ENCODE measurements at regions not wholly inside any gene's neighbourhood (a gene's known extent, or its start where the extent isn't known, plus 50 kb on each side); places are given as distances from the start of the nearest gene placed in this dataset.
A peak's percentile ranks its signal among the peaks of the same experiment; 100 is the strongest.

DNA sequence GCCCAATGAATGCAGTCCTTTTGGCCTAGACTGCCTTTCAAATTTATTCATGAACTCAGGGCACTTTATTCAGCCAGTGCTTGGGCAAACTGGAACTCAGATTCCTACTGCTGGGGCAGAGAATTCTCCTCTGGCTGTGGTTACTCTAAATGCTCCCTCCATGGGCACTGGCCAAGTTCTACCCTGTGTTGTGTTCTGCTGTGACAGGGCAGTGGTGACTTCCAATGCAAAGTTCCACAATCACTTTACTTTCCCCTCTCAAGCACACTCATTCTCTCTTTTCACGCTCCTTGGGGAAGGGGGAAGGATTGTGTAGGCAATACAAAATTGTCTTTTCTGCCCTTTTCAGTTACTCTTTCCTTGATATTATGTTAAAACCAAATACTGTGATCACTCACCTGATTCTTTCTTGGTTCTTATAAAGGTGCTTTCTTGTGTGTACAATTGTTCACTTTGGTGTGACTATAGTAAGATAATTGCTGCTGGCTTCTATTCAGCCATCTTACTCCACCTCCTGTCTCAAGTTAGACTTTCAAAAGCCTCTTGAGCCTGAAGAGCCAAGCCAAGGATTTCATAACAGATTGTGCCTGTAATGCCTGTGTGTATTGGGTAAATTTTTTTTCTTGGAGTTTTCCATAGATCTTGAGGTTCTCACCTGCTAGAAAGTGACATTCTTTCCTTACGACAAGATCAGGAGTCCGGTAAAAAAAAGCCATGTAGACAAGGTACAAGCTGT, 1078.6 kb downstream of the FAM133A start:
- Histone ChIP-seq H3K36me3 (ENCODE audit: insufficient read depth) (no peaks in the 10 kb centered on the region), H3K27me3 (ENCODE audit: insufficient read depth) (no peaks in the 10 kb centered on the region), H3K4me3 (no peak overlapping the region), H3F3A (replicated peaks; ENCODE audit: low read depth) (no peaks in the 10 kb centered on the region), H3K27ac (ENCODE audit: low read depth) (no peak overlapping the region), H3K4me2 (no peak overlapping the region), H3K4me1 (ENCODE audit: insufficient read depth) (peaks cover 9% of the 10 kb centered on the region; the same call in 1 of the 2 replicates), H3K79me2 (replicated peaks; ENCODE audit: insufficient read depth) (peaks cover 19% of the 10 kb centered on the region), H4K20me1 (replicated peaks; ENCODE audit: insufficient read depth) (no peaks in the 10 kb centered on the region), H3K9me2 (ENCODE audit: insufficient read depth) (0 out of 2 replicates have a peak, but pooled peaks cover under 1% of the 10 kb centered on the region), H2AFZ (no peak overlapping the region)
- Mint-ChIP-seq H3K4me3 (no peak overlapping the region), H3K4me1 (peaks cover 2% of the 10 kb centered on the region; the same call in 2 of the 3 replicates), H3K27me3 (ENCODE audit: insufficient read depth, low read depth, poor library complexity) (no peaks in the 10 kb centered on the region), H3K9me3 (peaks cover 5% of the 10 kb centered on the region; the same call in 2 of the 3 replicates), H3K36me3 (ENCODE audit: low read depth) (no peaks in the 10 kb centered on the region; the same call in 2 of the 3 replicates), H3K27ac (no peak overlapping the region)
- ATAC-seq (no peak), DNase-seq (ENCODE audit: low spot score) (no peak)
- TF ChIP-seq CREB1 (CRISPR knock-in tag; IDR thresholded peaks at IDR 0.05; ENCODE audit: low read depth) (no peak), JUNB (IDR thresholded peaks at IDR 0.05; ENCODE audit: unreplicated experiment) (no peak)

DNA sequence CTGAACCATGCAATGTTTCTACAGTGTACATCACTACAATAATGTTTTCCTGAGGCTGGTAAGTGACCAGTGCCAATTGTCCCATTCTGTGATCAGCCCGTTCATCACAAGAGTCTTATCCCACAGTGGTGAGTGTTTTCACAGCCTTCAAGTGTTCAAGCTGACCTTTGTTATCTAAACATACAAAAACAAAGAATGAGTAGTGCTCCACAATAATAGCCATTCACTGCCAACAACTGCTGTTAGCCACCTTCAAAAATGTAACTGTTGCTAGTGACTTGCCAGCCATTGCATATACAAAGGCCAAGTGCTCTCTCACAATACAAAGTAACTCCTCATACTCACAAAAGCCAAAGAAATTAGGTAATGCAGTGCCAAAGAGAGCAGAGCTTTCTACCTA, 1084.1 kb downstream of the FAM133A start:
- DNase-seq (ENCODE audit: low spot score): peak; percentile 2
- Histone ChIP-seq H3K4me3 (no peak overlapping the region), H4K20me1 (replicated peaks; ENCODE audit: insufficient read depth) (no peaks in the 10 kb centered on the region), H3K79me2 (replicated peaks; ENCODE audit: insufficient read depth) (peaks cover 10% of the 10 kb centered on the region; the same call in 1 of the 2 replicates), H3K4me2 (no peak overlapping the region), H3K4me1 (ENCODE audit: insufficient read depth) (no peaks in the 10 kb centered on the region), H2AFZ (no peak overlapping the region), H3F3A (replicated peaks; ENCODE audit: low read depth) (no peaks in the 10 kb centered on the region), H3K27me3 (ENCODE audit: insufficient read depth) (no peaks in the 10 kb centered on the region), H3K9me2 (ENCODE audit: insufficient read depth) (no peaks in the 10 kb centered on the region), H3K27ac (ENCODE audit: low read depth) (no peak overlapping the region), H3K36me3 (ENCODE audit: insufficient read depth) (no peaks in the 10 kb centered on the region)
- H3K36me3 Mint-ChIP-seq (ENCODE audit: low read depth): no peaks in the 10 kb centered on the region; the same call in 2 of the 3 replicates
- no peak overlapping the region for H3K27ac Mint-ChIP-seq
- no peak for ATAC-seq
- peaks cover 3% of the 10 kb centered on the region; the same call in 2 of the 3 replicates for H3K9me3 Mint-ChIP-seq
- no peak overlapping the region for H3K4me3 Mint-ChIP-seq
- H3K4me1 Mint-ChIP-seq: no peaks in the 10 kb centered on the region
- H3K27me3 Mint-ChIP-seq (ENCODE audit: insufficient read depth, low read depth, poor library complexity): no peaks in the 10 kb centered on the region
- no peak for TF ChIP-seq POLR2AphosphoS5 (IDR thresholded peaks at IDR 0.05; ENCODE audit: low read depth)
- TF ChIP-seq ZNF331 (CRISPR knock-in tag; IDR thresholded peaks at IDR 0.05; ENCODE audit: low read depth): no peak
- TF ChIP-seq NANOG (IDR thresholded peaks at IDR 0.05; ENCODE audit: borderline replicate concordance): no peak
- no peak for TF ChIP-seq CREB1 (CRISPR knock-in tag; IDR thresholded peaks at IDR 0.05; ENCODE audit: low read depth)
- TF ChIP-seq, protein P1, sequence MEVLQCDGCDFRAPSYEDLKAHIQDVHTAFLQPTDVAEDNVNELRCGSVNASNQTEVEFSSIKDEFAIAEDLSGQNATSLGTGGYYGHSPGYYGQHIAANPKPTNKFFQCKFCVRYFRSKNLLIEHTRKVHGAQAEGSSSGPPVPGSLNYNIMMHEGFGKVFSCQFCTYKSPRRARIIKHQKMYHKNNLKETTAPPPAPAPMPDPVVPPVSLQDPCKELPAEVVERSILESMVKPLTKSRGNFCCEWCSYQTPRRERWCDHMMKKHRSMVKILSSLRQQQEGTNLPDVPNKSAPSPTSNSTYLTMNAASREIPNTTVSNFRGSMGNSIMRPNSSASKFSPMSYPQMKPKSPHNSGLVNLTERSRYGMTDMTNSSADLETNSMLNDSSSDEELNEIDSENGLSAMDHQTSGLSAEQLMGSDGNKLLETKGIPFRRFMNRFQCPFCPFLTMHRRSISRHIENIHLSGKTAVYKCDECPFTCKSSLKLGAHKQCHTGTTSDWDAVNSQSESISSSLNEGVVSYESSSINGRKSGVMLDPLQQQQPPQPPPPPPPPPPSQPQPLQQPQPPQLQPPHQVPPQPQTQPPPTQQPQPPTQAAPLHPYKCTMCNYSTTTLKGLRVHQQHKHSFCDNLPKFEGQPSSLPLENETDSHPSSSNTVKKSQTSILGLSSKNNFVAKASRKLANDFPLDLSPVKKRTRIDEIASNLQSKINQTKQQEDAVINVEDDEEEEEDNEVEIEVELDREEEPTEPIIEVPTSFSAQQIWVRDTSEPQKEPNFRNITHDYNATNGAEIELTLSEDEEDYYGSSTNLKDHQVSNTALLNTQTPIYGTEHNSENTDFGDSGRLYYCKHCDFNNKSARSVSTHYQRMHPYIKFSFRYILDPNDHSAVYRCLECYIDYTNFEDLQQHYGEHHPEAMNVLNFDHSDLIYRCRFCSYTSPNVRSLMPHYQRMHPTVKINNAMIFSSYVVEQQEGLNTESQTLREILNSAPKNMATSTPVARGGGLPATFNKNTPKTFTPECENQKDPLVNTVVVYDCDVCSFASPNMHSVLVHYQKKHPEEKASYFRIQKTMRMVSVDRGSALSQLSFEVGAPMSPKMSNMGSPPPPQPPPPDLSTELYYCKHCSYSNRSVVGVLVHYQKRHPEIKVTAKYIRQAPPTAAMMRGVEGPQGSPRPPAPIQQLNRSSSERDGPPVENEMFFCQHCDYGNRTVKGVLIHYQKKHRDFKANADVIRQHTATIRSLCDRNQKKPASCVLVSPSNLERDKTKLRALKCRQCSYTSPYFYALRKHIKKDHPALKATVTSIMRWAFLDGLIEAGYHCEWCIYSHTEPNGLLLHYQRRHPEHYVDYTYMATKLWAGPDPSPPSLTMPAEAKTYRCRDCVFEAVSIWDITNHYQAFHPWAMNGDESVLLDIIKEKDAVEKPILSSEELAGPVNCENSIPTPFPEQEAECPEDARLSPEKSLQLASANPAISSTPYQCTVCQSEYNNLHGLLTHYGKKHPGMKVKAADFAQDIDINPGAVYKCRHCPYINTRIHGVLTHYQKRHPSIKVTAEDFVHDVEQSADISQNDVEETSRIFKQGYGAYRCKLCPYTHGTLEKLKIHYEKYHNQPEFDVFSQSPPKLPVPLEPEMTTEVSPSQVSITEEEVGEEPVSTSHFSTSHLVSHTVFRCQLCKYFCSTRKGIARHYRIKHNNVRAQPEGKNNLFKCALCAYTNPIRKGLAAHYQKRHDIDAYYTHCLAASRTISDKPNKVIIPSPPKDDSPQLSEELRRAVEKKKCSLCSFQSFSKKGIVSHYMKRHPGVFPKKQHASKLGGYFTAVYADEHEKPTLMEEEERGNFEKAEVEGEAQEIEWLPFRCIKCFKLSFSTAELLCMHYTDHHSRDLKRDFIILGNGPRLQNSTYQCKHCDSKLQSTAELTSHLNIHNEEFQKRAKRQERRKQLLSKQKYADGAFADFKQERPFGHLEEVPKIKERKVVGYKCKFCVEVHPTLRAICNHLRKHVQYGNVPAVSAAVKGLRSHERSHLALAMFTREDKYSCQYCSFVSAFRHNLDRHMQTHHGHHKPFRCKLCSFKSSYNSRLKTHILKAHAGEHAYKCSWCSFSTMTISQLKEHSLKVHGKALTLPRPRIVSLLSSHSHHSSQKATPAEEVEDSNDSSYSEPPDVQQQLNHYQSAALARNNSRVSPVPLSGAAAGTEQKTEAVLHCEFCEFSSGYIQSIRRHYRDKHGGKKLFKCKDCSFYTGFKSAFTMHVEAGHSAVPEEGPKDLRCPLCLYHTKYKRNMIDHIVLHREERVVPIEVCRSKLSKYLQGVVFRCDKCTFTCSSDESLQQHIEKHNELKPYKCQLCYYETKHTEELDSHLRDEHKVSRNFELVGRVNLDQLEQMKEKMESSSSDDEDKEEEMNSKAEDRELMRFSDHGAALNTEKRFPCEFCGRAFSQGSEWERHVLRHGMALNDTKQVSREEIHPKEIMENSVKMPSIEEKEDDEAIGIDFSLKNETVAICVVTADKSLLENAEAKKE (CRISPR knock-in tag; IDR thresholded peaks at IDR 0.05): no peak
- TF ChIP-seq, protein P2, sequence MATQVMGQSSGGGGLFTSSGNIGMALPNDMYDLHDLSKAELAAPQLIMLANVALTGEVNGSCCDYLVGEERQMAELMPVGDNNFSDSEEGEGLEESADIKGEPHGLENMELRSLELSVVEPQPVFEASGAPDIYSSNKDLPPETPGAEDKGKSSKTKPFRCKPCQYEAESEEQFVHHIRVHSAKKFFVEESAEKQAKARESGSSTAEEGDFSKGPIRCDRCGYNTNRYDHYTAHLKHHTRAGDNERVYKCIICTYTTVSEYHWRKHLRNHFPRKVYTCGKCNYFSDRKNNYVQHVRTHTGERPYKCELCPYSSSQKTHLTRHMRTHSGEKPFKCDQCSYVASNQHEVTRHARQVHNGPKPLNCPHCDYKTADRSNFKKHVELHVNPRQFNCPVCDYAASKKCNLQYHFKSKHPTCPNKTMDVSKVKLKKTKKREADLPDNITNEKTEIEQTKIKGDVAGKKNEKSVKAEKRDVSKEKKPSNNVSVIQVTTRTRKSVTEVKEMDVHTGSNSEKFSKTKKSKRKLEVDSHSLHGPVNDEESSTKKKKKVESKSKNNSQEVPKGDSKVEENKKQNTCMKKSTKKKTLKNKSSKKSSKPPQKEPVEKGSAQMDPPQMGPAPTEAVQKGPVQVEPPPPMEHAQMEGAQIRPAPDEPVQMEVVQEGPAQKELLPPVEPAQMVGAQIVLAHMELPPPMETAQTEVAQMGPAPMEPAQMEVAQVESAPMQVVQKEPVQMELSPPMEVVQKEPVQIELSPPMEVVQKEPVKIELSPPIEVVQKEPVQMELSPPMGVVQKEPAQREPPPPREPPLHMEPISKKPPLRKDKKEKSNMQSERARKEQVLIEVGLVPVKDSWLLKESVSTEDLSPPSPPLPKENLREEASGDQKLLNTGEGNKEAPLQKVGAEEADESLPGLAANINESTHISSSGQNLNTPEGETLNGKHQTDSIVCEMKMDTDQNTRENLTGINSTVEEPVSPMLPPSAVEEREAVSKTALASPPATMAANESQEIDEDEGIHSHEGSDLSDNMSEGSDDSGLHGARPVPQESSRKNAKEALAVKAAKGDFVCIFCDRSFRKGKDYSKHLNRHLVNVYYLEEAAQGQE (IDR thresholded peaks at IDR 0.05; ENCODE audit: unreplicated experiment): no peak
- no peak for TF ChIP-seq EZH2phosphoT487 (IDR thresholded peaks at IDR 0.05; ENCODE audit: unreplicated experiment)
- no peak for TF ChIP-seq STAT1 (IDR thresholded peaks at IDR 0.05; ENCODE audit: unreplicated experiment)
- TF ChIP-seq, protein P3, sequence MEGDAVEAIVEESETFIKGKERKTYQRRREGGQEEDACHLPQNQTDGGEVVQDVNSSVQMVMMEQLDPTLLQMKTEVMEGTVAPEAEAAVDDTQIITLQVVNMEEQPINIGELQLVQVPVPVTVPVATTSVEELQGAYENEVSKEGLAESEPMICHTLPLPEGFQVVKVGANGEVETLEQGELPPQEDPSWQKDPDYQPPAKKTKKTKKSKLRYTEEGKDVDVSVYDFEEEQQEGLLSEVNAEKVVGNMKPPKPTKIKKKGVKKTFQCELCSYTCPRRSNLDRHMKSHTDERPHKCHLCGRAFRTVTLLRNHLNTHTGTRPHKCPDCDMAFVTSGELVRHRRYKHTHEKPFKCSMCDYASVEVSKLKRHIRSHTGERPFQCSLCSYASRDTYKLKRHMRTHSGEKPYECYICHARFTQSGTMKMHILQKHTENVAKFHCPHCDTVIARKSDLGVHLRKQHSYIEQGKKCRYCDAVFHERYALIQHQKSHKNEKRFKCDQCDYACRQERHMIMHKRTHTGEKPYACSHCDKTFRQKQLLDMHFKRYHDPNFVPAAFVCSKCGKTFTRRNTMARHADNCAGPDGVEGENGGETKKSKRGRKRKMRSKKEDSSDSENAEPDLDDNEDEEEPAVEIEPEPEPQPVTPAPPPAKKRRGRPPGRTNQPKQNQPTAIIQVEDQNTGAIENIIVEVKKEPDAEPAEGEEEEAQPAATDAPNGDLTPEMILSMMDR (conservative IDR thresholded peaks at IDR 0.05; ENCODE audit: low read depth in 2 of 2): no peak

Measured in GM23338 (cell line).